Keratinocyte (primary cell): ENCODE measurements at regions not wholly inside any gene's neighbourhood (a gene's known extent, or its start where the extent isn't known, plus 50 kb on each side); places are given as distances from the start of the nearest gene placed in this dataset.

Experiments used
- DNase-seq: peaks from one replicate; pipeline ENCODE4 v3.0.0-alpha.2; 2011; ENCODE audit warnings: low read depth, missing footprints, low spot score
- FAIRE-seq: peaks from 2 replicates; lab custom pipeline; 2011; peaks lifted over from hg19 to GRCh38; lab: Jason Lieb, UNC
- H2AFZ ChIP-seq: 2 replicates; pipeline ENCODE4 v1.6.0; 2012; ENCODE audit warnings: low read length, control low read depth, inconsistent platforms; ENCODE audit not compliant: control insufficient read depth
- H3K27ac ChIP-seq: 2 replicates; pipeline ENCODE4 v1.5.1; 2011; ENCODE audit warnings: low read length; ENCODE audit not compliant: control insufficient read depth, insufficient read depth
- H3K27me3 ChIP-seq: 3 replicates; pipeline ENCODE4 v1.6.0; 2011; ENCODE audit warnings: low read length; ENCODE audit not compliant: control insufficient read depth, insufficient read depth; ENCODE audit errors: extremely low read depth
- H3K36me3 ChIP-seq, 2 experiments: 2 replicates in 1 of 2; 3 replicates in 1 of 2; pipeline ENCODE4 v1.5.1; 2011; ENCODE audit warnings: low read length in 2 of 2, mild to moderate bottlenecking in 1 of 2; ENCODE audit not compliant: control insufficient read depth in 2 of 2, insufficient read depth in 2 of 2; ENCODE audit errors: extremely low read depth in 1 of 2
- H3K4me1 ChIP-seq: 3 replicates; pipeline ENCODE4 v1.5.1; 2011; ENCODE audit warnings: low read length; ENCODE audit not compliant: control insufficient read depth, insufficient read depth; ENCODE audit errors: extremely low read depth
- H3K4me2 ChIP-seq: 3 replicates; pipeline ENCODE4 v1.6.0; 2011; ENCODE audit warnings: low read depth, low read length; ENCODE audit not compliant: control insufficient read depth, insufficient read depth; ENCODE audit errors: extremely low read depth
- H3K4me3 ChIP-seq, 3 experiments: fragments of 200-600 bp in 1 of 3; sonication (generic) in 1 of 3; 2 replicates in 2 of 3; 3 replicates in 1 of 3; pipeline ENCODE4 v1.5.1; 2011 to 2016; ENCODE audit warnings: low read length in 3 of 3, mild to moderate bottlenecking in 3 of 3, control low read depth in 2 of 3, inconsistent platforms in 1 of 3, low read depth in 1 of 3, mixed read lengths in 1 of 3, mixed run types in 1 of 3, moderate library complexity in 1 of 3; ENCODE audit not compliant: control insufficient read depth in 2 of 3, insufficient read depth in 2 of 3; ENCODE audit errors: extremely low read depth in 1 of 3
- H3K79me2 ChIP-seq: 2 replicates; pipeline ENCODE4 v1.6.0; 2012; ENCODE audit warnings: low read length; ENCODE audit not compliant: control insufficient read depth, insufficient read depth
- H3K9ac ChIP-seq: 3 replicates; pipeline ENCODE4 v1.6.0; 2011; ENCODE audit warnings: low read length; ENCODE audit not compliant: control insufficient read depth, insufficient read depth; ENCODE audit errors: extremely low read depth
- H3K9me1 ChIP-seq: 3 replicates; pipeline ENCODE4 v1.6.0; 2011; ENCODE audit warnings: low read length; ENCODE audit not compliant: control insufficient read depth, insufficient read depth; ENCODE audit errors: extremely low read depth
- H3K9me3 ChIP-seq: 2 replicates; pipeline ENCODE4 v1.5.1; 2012; ENCODE audit warnings: low read depth, low read length; ENCODE audit not compliant: control insufficient read depth
- H4K20me1 ChIP-seq: 3 replicates; pipeline ENCODE4 v1.6.0; 2011; ENCODE audit warnings: low read length; ENCODE audit not compliant: control insufficient read depth, insufficient read depth; ENCODE audit errors: extremely low read depth
- EZH2 ChIP-seq: IDR thresholded peaks from one replicate; pipeline ENCODE4 v1.6.1; 2012; ENCODE audit warnings: inconsistent platforms, mild to moderate bottlenecking, low read length, moderate library complexity
- dilution Hi-C: fragments of 300-500 bp; cut with MboI; formaldehyde crosslinking; loops from one replicate; pipeline ENCODE4 v1.7.0; 2020; ENCODE audit warnings: low sequenced_read_pairs; ENCODE audit not compliant: extremely low pct_ligation_motif_present
- TF ChIP-seq, protein P1 (sequence below), 3 experiments: IDR thresholded peaks in 1 of 3; conservative IDR thresholded peaks in 1 of 3; optimal IDR thresholded peaks in 1 of 3; 2 replicates in 2 of 3; 3 replicates in 1 of 3; pipeline versions ENCODE3 to v1.5.1; 2011; ENCODE audit warnings: low read length in 3 of 3, mild to moderate bottlenecking in 3 of 3, moderate library complexity in 2 of 3, control low read depth in 1 of 3, inconsistent platforms in 1 of 3; ENCODE audit not compliant: insufficient read depth in 2 of 3; ENCODE audit errors: extremely low read depth in 1 of 3

- Histone ChIP-seq H3K27ac (no peak overlapping the region), H3K4me1 (no peaks in the 10 kb centered on the region), H3K9ac (no peak overlapping the region), H3K9me3 (no peaks in the 10 kb centered on the region), H3K27me3 (no peaks in the 10 kb centered on the region), H4K20me1 (no peaks in the 10 kb centered on the region), H3K79me2 (no peaks in the 10 kb centered on the region), H2AFZ (no peak overlapping the region), H3K4me3 (no peak overlapping the region), H3K36me3 (no peaks in the 10 kb centered on the region), H3K9me1 (no peaks in the 10 kb centered on the region), H3K4me2 (no peak overlapping the region)
- no peak for DNase-seq
- dilution Hi-C loops = no loop called here
- TF ChIP-seq, protein P1, sequence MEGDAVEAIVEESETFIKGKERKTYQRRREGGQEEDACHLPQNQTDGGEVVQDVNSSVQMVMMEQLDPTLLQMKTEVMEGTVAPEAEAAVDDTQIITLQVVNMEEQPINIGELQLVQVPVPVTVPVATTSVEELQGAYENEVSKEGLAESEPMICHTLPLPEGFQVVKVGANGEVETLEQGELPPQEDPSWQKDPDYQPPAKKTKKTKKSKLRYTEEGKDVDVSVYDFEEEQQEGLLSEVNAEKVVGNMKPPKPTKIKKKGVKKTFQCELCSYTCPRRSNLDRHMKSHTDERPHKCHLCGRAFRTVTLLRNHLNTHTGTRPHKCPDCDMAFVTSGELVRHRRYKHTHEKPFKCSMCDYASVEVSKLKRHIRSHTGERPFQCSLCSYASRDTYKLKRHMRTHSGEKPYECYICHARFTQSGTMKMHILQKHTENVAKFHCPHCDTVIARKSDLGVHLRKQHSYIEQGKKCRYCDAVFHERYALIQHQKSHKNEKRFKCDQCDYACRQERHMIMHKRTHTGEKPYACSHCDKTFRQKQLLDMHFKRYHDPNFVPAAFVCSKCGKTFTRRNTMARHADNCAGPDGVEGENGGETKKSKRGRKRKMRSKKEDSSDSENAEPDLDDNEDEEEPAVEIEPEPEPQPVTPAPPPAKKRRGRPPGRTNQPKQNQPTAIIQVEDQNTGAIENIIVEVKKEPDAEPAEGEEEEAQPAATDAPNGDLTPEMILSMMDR (optimal IDR thresholded peaks at IDR 0.05 in 1 of 3, IDR thresholded peaks at IDR 0.05 in 1 of 3, conservative IDR thresholded peaks at IDR 0.05 in 1 of 3; ENCODE audit: extremely low read depth in 1 of 3, insufficient read depth in 2 of 3, low read length in 3 of 3) = no peak
- no peak for TF ChIP-seq EZH2
- no peak for FAIRE-seq
These were observed 446.4 kb upstream of the FKBP1C start for GRCh38 chr6:62764841-62765240.

GRCh38 chr6:62763125-62763912, 447.9 kb upstream of the FKBP1C start:
- Histone ChIP-seq H3K9me1 (no peaks in the 10 kb centered on the region), H4K20me1 (no peaks in the 10 kb centered on the region), H2AFZ (no peak overlapping the region), H3K4me3 (no peak overlapping the region), H3K79me2 (no peaks in the 10 kb centered on the region), H3K4me1 (no peaks in the 10 kb centered on the region), H3K9ac (no peak overlapping the region), H3K4me2 (no peak overlapping the region), H3K36me3 (no peaks in the 10 kb centered on the region), H3K27me3 (no peaks in the 10 kb centered on the region), H3K9me3 (no peaks in the 10 kb centered on the region), H3K27ac (no peak overlapping the region)
- FAIRE-seq (no peak), DNase-seq (no peak)
- dilution Hi-C loops = no loop called here
- TF ChIP-seq, protein P1 (optimal IDR thresholded peaks at IDR 0.05 in 1 of 3, IDR thresholded peaks at IDR 0.05 in 1 of 3, conservative IDR thresholded peaks at IDR 0.05 in 1 of 3; ENCODE audit: extremely low read depth in 1 of 3, insufficient read depth in 2 of 3, low read length in 3 of 3) = no peak
- no peak for TF ChIP-seq EZH2
